ENCODE measurements at regions not wholly inside any gene's neighbourhood (a gene's known extent, or its start where the extent isn't known, plus 50 kb on each side); places are given as distances from the start of the nearest gene placed in this dataset.

- no peak overlapping the region for H2AFZ ChIP-seq (ENCODE audit: low read length)
- no peaks in the 10 kb centered on the region for H3K9me3 ChIP-seq (ENCODE audit: low read depth, low read length)
- H3K4me3 ChIP-seq (ENCODE audit: insufficient read depth, low read length) = no peak overlapping the region
- no peaks in the 10 kb centered on the region for H3K79me2 ChIP-seq (ENCODE audit: insufficient read depth, low read length)
- H3K4me2 ChIP-seq (ENCODE audit: insufficient read depth, low read length) = no peak overlapping the region
- no peaks in the 10 kb centered on the region for H4K20me1 ChIP-seq (ENCODE audit: insufficient read depth, low read length)
- H3K27me3 ChIP-seq (ENCODE audit: insufficient read depth, low read length) = no peaks in the 10 kb centered on the region
- no peak for TF ChIP-seq CTCF (IDR thresholded peaks at IDR 0.05; ENCODE audit: extremely low read depth, low read depth, low read length)
- H3K36me3 ChIP-seq (ENCODE audit: insufficient read depth, low read length) = no peaks in the 10 kb centered on the region
- no peak overlapping the region for H3K27ac ChIP-seq (ENCODE audit: low read depth, low read length)
- no peak for DNase-seq (ENCODE audit: insufficient read length, low spot score, missing footprints)
- H3K4me1 ChIP-seq (ENCODE audit: insufficient read depth, low read length) = peaks cover 22% of the 10 kb centered on the region
Observed at GRCh38 chr13:105342281-105342820, 1193.1 kb downstream of the EFNB2 start.

GRCh38 chr13:105341758-105342157 lies 1193.7 kb downstream of the EFNB2 start:
- Histone ChIP-seq H3K27ac (ENCODE audit: low read depth, low read length) (no peak overlapping the region), H4K20me1 (ENCODE audit: insufficient read depth, low read length) (no peaks in the 10 kb centered on the region), H3K9me3 (ENCODE audit: low read depth, low read length) (no peaks in the 10 kb centered on the region), H3K79me2 (ENCODE audit: insufficient read depth, low read length) (no peaks in the 10 kb centered on the region), H3K36me3 (ENCODE audit: insufficient read depth, low read length) (no peaks in the 10 kb centered on the region), H3K4me1 (ENCODE audit: insufficient read depth, low read length) (peaks cover 25% of the 10 kb centered on the region), H3K4me2 (ENCODE audit: insufficient read depth, low read length) (no peak overlapping the region), H3K27me3 (ENCODE audit: insufficient read depth, low read length) (no peaks in the 10 kb centered on the region), H2AFZ (ENCODE audit: low read length) (no peak overlapping the region), H3K4me3 (ENCODE audit: insufficient read depth, low read length) (no peak overlapping the region)
- no peak for DNase-seq (ENCODE audit: insufficient read length, low spot score, missing footprints)
- TF ChIP-seq CTCF (IDR thresholded peaks at IDR 0.05; ENCODE audit: extremely low read depth, low read depth, low read length) = no peak

GRCh38 chr13:105341256-105341655 lies 1194.2 kb downstream of the EFNB2 start:
- Histone ChIP-seq H4K20me1 (ENCODE audit: insufficient read depth, low read length) (no peaks in the 10 kb centered on the region), H3K36me3 (ENCODE audit: insufficient read depth, low read length) (no peaks in the 10 kb centered on the region), H2AFZ (ENCODE audit: low read length) (no peak overlapping the region), H3K4me1 (ENCODE audit: insufficient read depth, low read length) (peaks cover 25% of the 10 kb centered on the region), H3K27ac (ENCODE audit: low read depth, low read length) (no peak overlapping the region), H3K27me3 (ENCODE audit: insufficient read depth, low read length) (no peaks in the 10 kb centered on the region), H3K4me3 (ENCODE audit: insufficient read depth, low read length) (no peak overlapping the region), H3K4me2 (ENCODE audit: insufficient read depth, low read length) (no peak overlapping the region), H3K79me2 (ENCODE audit: insufficient read depth, low read length) (no peaks in the 10 kb centered on the region), H3K9me3 (ENCODE audit: low read depth, low read length) (no peaks in the 10 kb centered on the region)
- TF ChIP-seq CTCF (IDR thresholded peaks at IDR 0.05; ENCODE audit: extremely low read depth, low read depth, low read length) = no peak
- DNase-seq (ENCODE audit: insufficient read length, low spot score, missing footprints) = no peak

- DNase-seq (ENCODE audit: insufficient read length, low spot score, missing footprints) = no peak
Observed at GRCh38 chr13:105340061-105340606, 1195.3 kb downstream of the EFNB2 start.

More at GRCh38 chr13:105340061-105340606, 1195.3 kb downstream of the EFNB2 start:
- TF ChIP-seq CTCF (IDR thresholded peaks at IDR 0.05; ENCODE audit: extremely low read depth, low read depth, low read length) = no peak
- no peak overlapping the region for H2AFZ ChIP-seq (ENCODE audit: low read length)
- H3K4me2 ChIP-seq (ENCODE audit: insufficient read depth, low read length) = no peak overlapping the region
- H3K4me1 ChIP-seq (ENCODE audit: insufficient read depth, low read length) = peaks cover 21% of the 10 kb centered on the region
- no peaks in the 10 kb centered on the region for H3K36me3 ChIP-seq (ENCODE audit: insufficient read depth, low read length)
- no peaks in the 10 kb centered on the region for H3K79me2 ChIP-seq (ENCODE audit: insufficient read depth, low read length)
- no peaks in the 10 kb centered on the region for H4K20me1 ChIP-seq (ENCODE audit: insufficient read depth, low read length)
- H3K9me3 ChIP-seq (ENCODE audit: low read depth, low read length) = no peaks in the 10 kb centered on the region
- no peak overlapping the region for H3K4me3 ChIP-seq (ENCODE audit: insufficient read depth, low read length)
- H3K27ac ChIP-seq (ENCODE audit: low read depth, low read length) = no peak overlapping the region
- H3K27me3 ChIP-seq (ENCODE audit: insufficient read depth, low read length) = no peaks in the 10 kb centered on the region

All from osteoblast (primary cell).